Mesothelial cell of epicardium (in vitro differentiated cells): ENCODE measurements at regions not wholly inside any gene's neighbourhood (a gene's known extent, or its start where the extent isn't known, plus 50 kb on each side); places are given as distances from the start of the nearest gene placed in this dataset.
A peak's percentile ranks its signal among the peaks of the same experiment; 100 is the strongest.

Experiments used
- DNase-seq, 2 experiments: peaks; one replicate each; pipeline ENCODE4 v3.0.0; 2021; ENCODE audit warnings: low spot score in 2 of 2; ENCODE audit not compliant: unreplicated experiment in 2 of 2
- H3K27ac Mint-ChIP-seq: 2 replicates; pipeline ENCODE4 v1.8.0; 2021; ENCODE audit warnings: mixed read lengths
- H3K27me3 Mint-ChIP-seq: 2 replicates; pipeline ENCODE4 v1.8.0; 2021; ENCODE audit warnings: low read depth, mixed read lengths
- H3K36me3 Mint-ChIP-seq: 2 replicates; pipeline ENCODE4 v1.8.0; 2021; ENCODE audit warnings: mixed read lengths
- H3K4me1 Mint-ChIP-seq: 2 replicates; pipeline ENCODE4 v1.8.0; 2021; ENCODE audit warnings: mixed read lengths
- H3K4me3 Mint-ChIP-seq: 2 replicates; pipeline ENCODE4 v1.8.0; 2021; ENCODE audit warnings: mild to moderate bottlenecking, moderate library complexity, mixed read lengths
- H3K9me3 Mint-ChIP-seq: 2 replicates; pipeline ENCODE4 v1.8.0; 2021; ENCODE audit warnings: mixed read lengths
- CTCF ChIP-seq: fragments of 200-600 bp; sonication (generic); IDR thresholded peaks from one replicate; pipeline ENCODE4 v1.5.0; 2021; ENCODE audit warnings: antibody characterized with exemption; ENCODE audit not compliant: unreplicated experiment

GRCh38 chr21:35852820-35853219 lies 207.5 kb downstream of the SETD4 start:
- TF ChIP-seq CTCF, result no peak
- Mint-ChIP-seq H3K27me3 (peaks cover 29% of the 10 kb centered on the region), H3K4me3 (no peak overlapping the region), H3K9me3 (no peaks in the 10 kb centered on the region), H3K36me3 (no peaks in the 10 kb centered on the region), H3K27ac (no peak overlapping the region), H3K4me1 (peaks cover 11% of the 10 kb centered on the region)
- no peak for DNase-seq

- no peak for TF ChIP-seq CTCF
- H3K4me1 Mint-ChIP-seq, result peaks cover 11% of the 10 kb centered on the region
- no peaks in the 10 kb centered on the region for H3K36me3 Mint-ChIP-seq
- no peak overlapping the region for H3K4me3 Mint-ChIP-seq
- H3K27ac Mint-ChIP-seq, result no peak overlapping the region
- DNase-seq, result no peak
- H3K9me3 Mint-ChIP-seq, result no peaks in the 10 kb centered on the region
- peaks cover 31% of the 10 kb centered on the region for H3K27me3 Mint-ChIP-seq
Observed at GRCh38 chr21:35850542-35851103, 209.7 kb downstream of the SETD4 start.

- peaks cover 11% of the 10 kb centered on the region for H3K4me1 Mint-ChIP-seq
- H3K36me3 Mint-ChIP-seq, result no peaks in the 10 kb centered on the region
- no peak overlapping the region for H3K4me3 Mint-ChIP-seq
- H3K27me3 Mint-ChIP-seq, result peaks cover 35% of the 10 kb centered on the region
- no peaks in the 10 kb centered on the region for H3K9me3 Mint-ChIP-seq
- DNase-seq, result no peak
- TF ChIP-seq CTCF, result no peak
- H3K27ac Mint-ChIP-seq, result peak overlapping the region; percentile 8
Observed at GRCh38 chr21:35850029-35850428, 210.3 kb downstream of the SETD4 start.

GRCh38 chr21:35849144-35849543 lies 211.2 kb downstream of the SETD4 start:
- H3K27me3 Mint-ChIP-seq, result peaks cover 33% of the 10 kb centered on the region
- H3K36me3 Mint-ChIP-seq, result no peaks in the 10 kb centered on the region
- no peak for TF ChIP-seq CTCF
- H3K4me1 Mint-ChIP-seq, result peaks cover 11% of the 10 kb centered on the region
- DNase-seq, result no peak
- no peak overlapping the region for H3K27ac Mint-ChIP-seq
- H3K9me3 Mint-ChIP-seq, result no peaks in the 10 kb centered on the region
- H3K4me3 Mint-ChIP-seq, result no peak overlapping the region

GRCh38 chr21:35843911-35844667 lies 216.2 kb downstream of the SETD4 start:
- no peak for DNase-seq
- peaks cover 38% of the 10 kb centered on the region for H3K27me3 Mint-ChIP-seq
- H3K4me1 Mint-ChIP-seq, result peaks cover 3% of the 10 kb centered on the region
- no peaks in the 10 kb centered on the region for H3K9me3 Mint-ChIP-seq
- no peak overlapping the region for H3K27ac Mint-ChIP-seq
- TF ChIP-seq CTCF, result no peak
- H3K36me3 Mint-ChIP-seq, result no peaks in the 10 kb centered on the region
- H3K4me3 Mint-ChIP-seq, result no peak overlapping the region
